HepG2 (cell line): ENCODE measurements at regions not wholly inside any gene's neighbourhood (a gene's known extent, or its start where the extent isn't known, plus 50 kb on each side); places are given as distances from the start of the nearest gene placed in this dataset.

Experiments
- CHCHD3 ChIP-seq: sonication (generic); formaldehyde crosslinking; IDR thresholded peaks from 2 replicates; pipeline ENCODE4 v1.8.0; 2022; ENCODE audit warnings: mild to moderate bottlenecking, missing genetic modification reagents, moderate library complexity
- DNMT1 ChIP-seq: sonication (generic); formaldehyde crosslinking; IDR thresholded peaks from 2 replicates; pipeline ENCODE4 v1.5.1; 2020; ENCODE audit warnings: mild to moderate bottlenecking, missing genetic modification reagents
- E2F2 ChIP-seq: sonication (generic); formaldehyde crosslinking; IDR thresholded peaks from 2 replicates; pipeline ENCODE4 v1.4.0; 2020; ENCODE audit warnings: missing genetic modification reagents, borderline replicate concordance
- EEA1 ChIP-seq: sonication (generic); formaldehyde crosslinking; IDR thresholded peaks from 2 replicates; pipeline ENCODE4 v1.5.1; 2020; ENCODE audit warnings: mild to moderate bottlenecking, missing genetic modification reagents, borderline replicate concordance
- ERF ChIP-seq: IDR thresholded peaks from 2 replicates; pipeline ENCODE4 v1.6.1; 2018; ENCODE audit warnings: missing biosample characterization, missing genetic modification reagents
- FOXO1 ChIP-seq: sonication (generic); formaldehyde crosslinking; IDR thresholded peaks from 2 replicates; pipeline ENCODE4 v1.4.0; 2020; ENCODE audit warnings: missing genetic modification reagents
- GLI4 ChIP-seq: sonication (generic); formaldehyde crosslinking; IDR thresholded peaks from 2 replicates; pipeline ENCODE4 v1.5.1; 2020; ENCODE audit warnings: missing genetic modification reagents, mild to moderate bottlenecking, moderate library complexity, borderline replicate concordance
- HOXA3 ChIP-seq: sonication (generic); formaldehyde crosslinking; IDR thresholded peaks from 2 replicates; pipeline ENCODE4 v1.5.0; 2020; ENCODE audit warnings: missing genetic modification reagents
- KAT8 ChIP-seq: IDR thresholded peaks from 2 replicates; pipeline ENCODE4 v1.6.1; 2016; ENCODE audit warnings: missing genetic modification reagents, missing compliant biosample characterization
- NCOA1 ChIP-seq: sonication (generic); formaldehyde crosslinking; IDR thresholded peaks from 2 replicates; pipeline ENCODE4 v1.9.0; 2021; ENCODE audit warnings: missing genetic modification reagents
- NR2C2 ChIP-seq: sonication (generic); formaldehyde crosslinking; IDR thresholded peaks from 2 replicates; pipeline ENCODE4 v1.4.0; 2020; ENCODE audit warnings: missing genetic modification reagents, mild to moderate bottlenecking, moderate library complexity, borderline replicate concordance
- PAF1 ChIP-seq: IDR thresholded peaks from 2 replicates; pipeline ENCODE4 v1.6.1; 2016; ENCODE audit warnings: missing genetic modification reagents, missing compliant biosample characterization
- RAD21 ChIP-seq: fragments of 450-650 bp; formaldehyde crosslinking; IDR thresholded peaks from 2 replicates; pipeline ENCODE4 v1.5.0; 2020; ENCODE audit warnings: mild to moderate bottlenecking
- RBFOX2 ChIP-seq: fragments of 200-400 bp; formaldehyde crosslinking; IDR thresholded peaks from 2 replicates; pipeline ENCODE4 v1.6.1; 2017; ENCODE audit warnings: low read depth, mild to moderate bottlenecking, low read length
- SMARCC2 ChIP-seq: fragments of 450-650 bp; IDR thresholded peaks from 2 replicates; pipeline ENCODE4 v1.6.1; 2017; ENCODE audit warnings: antibody characterized with exemption, mild to moderate bottlenecking
- ZBTB20 ChIP-seq: sonication (generic); formaldehyde crosslinking; IDR thresholded peaks from 2 replicates; pipeline ENCODE4 v1.8.1; 2023; ENCODE audit warnings: missing genetic modification reagents, low read depth, mild to moderate bottlenecking, borderline replicate concordance
- ZBTB7B ChIP-seq: sonication (generic); formaldehyde crosslinking; IDR thresholded peaks from 2 replicates; pipeline ENCODE4 v1.4.0; 2020; ENCODE audit warnings: missing genetic modification reagents
- ZFP36L2 ChIP-seq: sonication (generic); formaldehyde crosslinking; IDR thresholded peaks from 2 replicates; pipeline ENCODE4 v1.4.0; 2020; ENCODE audit warnings: missing genetic modification reagents
- ZNF329 ChIP-seq: sonication (generic); formaldehyde crosslinking; IDR thresholded peaks from 2 replicates; pipeline ENCODE4 v1.9.0; 2021; ENCODE audit warnings: low read depth, mild to moderate bottlenecking, missing genetic modification reagents
- ZNF333 ChIP-seq: sonication (generic); formaldehyde crosslinking; IDR thresholded peaks from 2 replicates; pipeline ENCODE4 v1.4.0; 2020; ENCODE audit warnings: mild to moderate bottlenecking, missing genetic modification reagents, borderline replicate concordance
- ZNF33B ChIP-seq: sonication (generic); formaldehyde crosslinking; IDR thresholded peaks from 2 replicates; pipeline ENCODE4 v1.5.1; 2020; ENCODE audit warnings: mild to moderate bottlenecking, missing genetic modification reagents
- ZNF350 ChIP-seq: sonication (generic); formaldehyde crosslinking; IDR thresholded peaks from 2 replicates; pipeline ENCODE4 v1.4.0; 2020; ENCODE audit warnings: mild to moderate bottlenecking, low read depth, missing genetic modification reagents, borderline replicate concordance
- ZNF451 ChIP-seq: sonication (generic); formaldehyde crosslinking; IDR thresholded peaks from 2 replicates; pipeline ENCODE4 v1.5.0; 2020; ENCODE audit warnings: mild to moderate bottlenecking, missing genetic modification reagents
- ZNF547 ChIP-seq: sonication (generic); formaldehyde crosslinking; IDR thresholded peaks from 2 replicates; pipeline ENCODE4 v1.5.1; 2020; ENCODE audit warnings: mild to moderate bottlenecking, missing genetic modification reagents
- ZNF563 ChIP-seq: sonication (generic); formaldehyde crosslinking; IDR thresholded peaks from 2 replicates; pipeline ENCODE4 v1.8.0; 2022; ENCODE audit warnings: mild to moderate bottlenecking, moderate library complexity, missing genetic modification reagents
- ZNF570 ChIP-seq: sonication (generic); formaldehyde crosslinking; IDR thresholded peaks from 2 replicates; pipeline ENCODE4 v1.4.0; 2020; ENCODE audit warnings: mild to moderate bottlenecking, missing genetic modification reagents, borderline replicate concordance
- ZNF644 ChIP-seq: IDR thresholded peaks from 2 replicates; pipeline ENCODE4 v1.6.1; 2016; ENCODE audit warnings: low read depth
- ZNF772 ChIP-seq: sonication (generic); formaldehyde crosslinking; IDR thresholded peaks from 2 replicates; pipeline ENCODE4 v1.5.0; 2020; ENCODE audit warnings: mild to moderate bottlenecking, missing genetic modification reagents
- ZNF790 ChIP-seq: sonication (generic); formaldehyde crosslinking; IDR thresholded peaks from 2 replicates; pipeline ENCODE4 v1.8.0; 2022; ENCODE audit warnings: missing genetic modification reagents, mild to moderate bottlenecking, borderline replicate concordance
- ZNF891 ChIP-seq: sonication (generic); formaldehyde crosslinking; IDR thresholded peaks from 2 replicates; pipeline ENCODE4 v1.5.0; 2020; ENCODE audit warnings: mild to moderate bottlenecking, missing genetic modification reagents
- ZSCAN22 ChIP-seq: sonication (generic); formaldehyde crosslinking; IDR thresholded peaks from 2 replicates; pipeline ENCODE4 v1.4.0; 2020; ENCODE audit warnings: mild to moderate bottlenecking, missing genetic modification reagents
- TF ChIP-seq, protein P1 (sequence below): sonication (generic); formaldehyde crosslinking; IDR thresholded peaks from 2 replicates; pipeline ENCODE4 v1.8.0; 2022; ENCODE audit warnings: mild to moderate bottlenecking, missing genetic modification reagents, moderate library complexity

- TF ChIP-seq NR2C2 (CRISPR knock-in tag) (no peak), DNMT1 (CRISPR knock-in tag) (0 out of 2 replicates have a peak, but pooled peaks have one; percentile 65), CHCHD3 (CRISPR knock-in tag) (peak; percentile 73; the same call in 1 of the 2 replicates), ZNF451 (CRISPR knock-in tag) (no peak), RAD21 (peak; percentile 31; the same call in 1 of the 2 replicates), ZNF563 (CRISPR knock-in tag) (peak; percentile 60), FOXO1 (no peak), ZSCAN22 (no peak), RBFOX2 (no peak), E2F2 (CRISPR knock-in tag) (no peak), ZNF333 (CRISPR knock-in tag) (no peak), ZNF644 (CRISPR knock-in tag) (no peak), ZNF772 (CRISPR knock-in tag) (peak; percentile 60; the same call in 1 of the 2 replicates), ZNF350 (CRISPR knock-in tag) (no peak), ZBTB7B (CRISPR knock-in tag) (0 out of 2 replicates have a peak, but pooled peaks have one; percentile 31), PAF1 (CRISPR knock-in tag) (no peak), ZNF329 (CRISPR knock-in tag) (no peak), ZNF891 (no peak), ERF (CRISPR knock-in tag) (no peak), ZNF547 (CRISPR knock-in tag) (no peak), ZBTB20 (CRISPR knock-in tag) (no peak), GLI4 (CRISPR knock-in tag) (no peak), HOXA3 (0 out of 2 replicates have a peak, but pooled peaks have one; percentile 34), EEA1 (CRISPR knock-in tag) (no peak), NCOA1 (CRISPR knock-in tag) (no peak), KAT8 (CRISPR knock-in tag) (peak; percentile 31; the same call in 1 of the 2 replicates), ZFP36L2 (CRISPR knock-in tag) (no peak), ZNF790 (CRISPR knock-in tag) (0 out of 2 replicates have a peak, but pooled peaks have one; percentile 81), SMARCC2 (no peak), ZNF570 (CRISPR knock-in tag) (no peak), ZNF33B (CRISPR knock-in tag) (no peak)
- TF ChIP-seq, protein P1, sequence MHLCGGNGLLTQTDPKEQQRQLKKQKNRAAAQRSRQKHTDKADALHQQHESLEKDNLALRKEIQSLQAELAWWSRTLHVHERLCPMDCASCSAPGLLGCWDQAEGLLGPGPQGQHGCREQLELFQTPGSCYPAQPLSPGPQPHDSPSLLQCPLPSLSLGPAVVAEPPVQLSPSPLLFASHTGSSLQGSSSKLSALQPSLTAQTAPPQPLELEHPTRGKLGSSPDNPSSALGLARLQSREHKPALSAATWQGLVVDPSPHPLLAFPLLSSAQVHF (CRISPR knock-in tag), result peak; percentile 68; the same call in 1 of the 2 replicates
These were observed 82.0 kb upstream of the HMGA2 start (continued) for GRCh38 chr12:65742018-65743010.
